IMR-90 (cell line): ENCODE measurements at regions not wholly inside any gene's neighbourhood (a gene's known extent, or its start where the extent isn't known, plus 50 kb on each side); places are given as distances from the start of the nearest gene placed in this dataset.

Source experiments
- ATAC-seq: fragments of 200-7000 bp; cut with Tn5 transposase; 2 replicates; pipeline ENCODE4 v1.9.1; 2020; ENCODE audit warnings: low read depth, mild to moderate bottlenecking, moderate library complexity
- BruUV-seq: library from RNA; stranded (reverse); fragments of 400-500 nt; replicated peaks from 2 replicates; lab custom pipeline; 2021; lab: Mats Ljungman, UMichigan
- CTCF ChIA-PET: fragments of 300-600 bp; formaldehyde crosslinking; extraction: SDS; loops from one replicate; lab custom pipeline; 2021; ENCODE audit warnings: antibody characterized with exemption; lab: Yijun Ruan, JAX
- POLR2A ChIA-PET: fragments of 300-600 bp; sonication (Branson Sonifier 250); formaldehyde crosslinking; loops from one replicate; lab custom pipeline; 2022; ENCODE audit warnings: antibody characterized with exemption; ENCODE audit not compliant: unreplicated experiment; lab: Charles Lee
- DNase-seq: peaks from one replicate; pipeline ENCODE4 v3.0.0; 2013
- H2AFZ ChIP-seq: replicated peaks from 2 replicates; pipeline ENCODE3; 2013; ENCODE audit warnings: low read length, mild to moderate bottlenecking; ENCODE audit not compliant: poor library complexity
- H2AK5ac ChIP-seq: 2 replicates; pipeline ENCODE4 v1.6.1; 2013; ENCODE audit warnings: low read depth, low read length, inconsistent platforms
- H2AK9ac ChIP-seq: replicated peaks from 2 replicates; pipeline ENCODE3; 2013; ENCODE audit warnings: mild to moderate bottlenecking, low read depth, low read length, moderate library complexity; ENCODE audit not compliant: poor library complexity
- H2BK120ac ChIP-seq: 2 replicates; pipeline ENCODE4 v1.6.1; 2013; ENCODE audit warnings: low read depth, low read length, inconsistent platforms
- H2BK15ac ChIP-seq: 3 replicates; pipeline ENCODE4 v1.6.1; 2013; ENCODE audit warnings: low read depth, low read length, inconsistent platforms
- H2BK20ac ChIP-seq: 2 replicates; pipeline ENCODE4 v1.6.1; 2013; ENCODE audit warnings: low read depth, mild to moderate bottlenecking, inconsistent platforms, low read length, moderate library complexity
- H2BK5ac ChIP-seq: 2 replicates; pipeline ENCODE4 v1.6.1; 2013; ENCODE audit warnings: mild to moderate bottlenecking, low read depth, low read length, inconsistent platforms; ENCODE audit not compliant: poor library complexity, severe bottlenecking
- H3K14ac ChIP-seq: replicated peaks from 2 replicates; pipeline ENCODE4 v1.6.1; 2013; ENCODE audit warnings: low read depth, low read length, inconsistent platforms
- H3K18ac ChIP-seq: 2 replicates; pipeline ENCODE4 v1.6.1; 2013; ENCODE audit warnings: low read depth, low read length, control low read depth
- H3K23ac ChIP-seq: 2 replicates; pipeline ENCODE4 v1.6.1; 2013; ENCODE audit warnings: low read depth, low read length, inconsistent platforms
- H3K27ac ChIP-seq: 2 replicates; pipeline ENCODE4 v1.5.1; 2013; ENCODE audit warnings: mild to moderate bottlenecking, control low read depth, low read length; ENCODE audit not compliant: insufficient read depth
- H3K27me3 ChIP-seq: 2 replicates; pipeline ENCODE4 v1.6.1; 2013; ENCODE audit warnings: low read length; ENCODE audit not compliant: control insufficient read depth, insufficient read depth
- H3K36me3 ChIP-seq: 2 replicates; pipeline ENCODE4 v1.6.1; 2013; ENCODE audit warnings: low read length, mixed read lengths; ENCODE audit not compliant: control insufficient read depth, insufficient read depth
- H3K4ac ChIP-seq: 2 replicates; pipeline ENCODE4 v1.6.1; 2013; ENCODE audit warnings: low read depth, low read length, inconsistent platforms
- H3K4me1 ChIP-seq: 2 replicates; pipeline ENCODE4 v1.6.1; 2013; ENCODE audit warnings: low read length, mixed read lengths; ENCODE audit not compliant: control insufficient read depth, insufficient read depth
- H3K4me2 ChIP-seq: 2 replicates; pipeline ENCODE4 v1.6.1; 2013; ENCODE audit warnings: low read depth, mild to moderate bottlenecking, control low read depth, low read length, moderate library complexity
- H3K4me3 ChIP-seq: 2 replicates; pipeline ENCODE4 v1.5.1; 2013; ENCODE audit warnings: low read depth, mild to moderate bottlenecking, control low read depth, low read length, moderate library complexity; ENCODE audit not compliant: insufficient read depth
- H3K56ac ChIP-seq: 2 replicates; pipeline ENCODE4 v1.6.1; 2013; ENCODE audit warnings: low read length, inconsistent platforms; ENCODE audit not compliant: insufficient read depth; ENCODE audit errors: extremely low read depth
- H3K79me1 ChIP-seq, 2 experiments: 2 replicates each; pipeline ENCODE4 v1.6.1; 2013; ENCODE audit warnings: low read length in 2 of 2, inconsistent platforms in 1 of 2, low read depth in 1 of 2
- H3K9ac ChIP-seq: 2 replicates; pipeline ENCODE4 v1.6.1; 2013; ENCODE audit warnings: low read depth, low read length, control low read depth
- H3K9me1 ChIP-seq: 2 replicates; pipeline ENCODE4 v1.6.1; 2013; ENCODE audit warnings: low read length, inconsistent platforms; ENCODE audit not compliant: insufficient read depth
- H3K9me3 ChIP-seq: 2 replicates; pipeline ENCODE4 v1.6.1; 2013; ENCODE audit warnings: low read length; ENCODE audit not compliant: control insufficient read depth, insufficient read depth
- H4K20me1 ChIP-seq: 2 replicates; pipeline ENCODE4 v1.6.1; 2013; ENCODE audit warnings: low read length, inconsistent platforms; ENCODE audit not compliant: insufficient read depth
- H4K5ac ChIP-seq: 2 replicates; pipeline ENCODE4 v1.6.1; 2013; ENCODE audit warnings: mild to moderate bottlenecking, low read depth, low read length, control low read depth
- H4K8ac ChIP-seq, 2 experiments: 2 replicates each; pipeline ENCODE4 v1.6.1; 2013; ENCODE audit warnings: low read depth in 2 of 2, low read length in 2 of 2, control low read depth in 1 of 2, inconsistent platforms in 1 of 2
- H4K91ac ChIP-seq: 2 replicates; pipeline ENCODE4 v1.6.1; 2013; ENCODE audit warnings: low read depth, low read length, inconsistent platforms; ENCODE audit not compliant: insufficient read depth
- BHLHE40 ChIP-seq: fragments of 150-350 bp; IDR thresholded peaks from 2 replicates; pipeline ENCODE4 v1.6.1; 2016; ENCODE audit warnings: mild to moderate bottlenecking, low read depth, low read length
- CEBPB ChIP-seq: IDR thresholded peaks from 2 replicates; pipeline ENCODE4 v1.6.1; 2012; ENCODE audit warnings: low read depth, low read length, improper control_type of control experiment
- CHD1 ChIP-seq: IDR thresholded peaks from 2 replicates; pipeline ENCODE4 v1.6.1; 2012; ENCODE audit warnings: low read depth, low read length, improper control_type of control experiment
- CTCF ChIP-seq: conservative IDR thresholded peaks from 2 replicates; pipeline ENCODE4 v1.5.1; 2012; ENCODE audit warnings: mild to moderate bottlenecking, low read depth, low read length, improper control_type of control experiment
- ELK1 ChIP-seq: fragments of 150-350 bp; IDR thresholded peaks from 2 replicates; pipeline ENCODE4 v1.6.1; 2016; ENCODE audit warnings: low read depth, mild to moderate bottlenecking, low read length, moderate library complexity, borderline replicate concordance
- FOS ChIP-seq: fragments of 150-350 bp; IDR thresholded peaks from 2 replicates; pipeline ENCODE4 v1.6.1; 2016; ENCODE audit warnings: low read depth, low read length
- MAFK ChIP-seq: IDR thresholded peaks from 2 replicates; pipeline ENCODE4 v1.6.1; 2012; ENCODE audit warnings: low read depth, low read length, improper control_type of control experiment
- MAZ ChIP-seq: IDR thresholded peaks from 2 replicates; pipeline ENCODE4 v1.6.1; 2012; ENCODE audit warnings: low read depth, mild to moderate bottlenecking, low read length, improper control_type of control experiment, moderate library complexity, borderline replicate concordance
- MXI1 ChIP-seq: IDR thresholded peaks from 2 replicates; pipeline ENCODE4 v1.6.1; 2012; ENCODE audit warnings: low read depth, mild to moderate bottlenecking, low read length, moderate library complexity, borderline replicate concordance
- NFE2L2 ChIP-seq: fragments of 150-350 bp; IDR thresholded peaks from 2 replicates; pipeline ENCODE4 v1.6.1; 2016; ENCODE audit warnings: low read depth, mild to moderate bottlenecking, low read length
- POLR2A ChIP-seq: IDR thresholded peaks from 2 replicates; pipeline ENCODE4 v1.6.1; 2012; ENCODE audit warnings: mild to moderate bottlenecking, low read depth, low read length
- RAD21 ChIP-seq: IDR thresholded peaks from 2 replicates; pipeline ENCODE4 v1.6.1; 2012; ENCODE audit warnings: low read length, improper control_type of control experiment
- RCOR1 ChIP-seq: IDR thresholded peaks from 2 replicates; pipeline ENCODE4 v1.6.1; 2012; ENCODE audit warnings: mild to moderate bottlenecking, low read length, improper control_type of control experiment; ENCODE audit not compliant: insufficient replicate concordance
- RFX5 ChIP-seq: IDR thresholded peaks from 2 replicates; pipeline ENCODE4 v1.8.0; 2012; ENCODE audit warnings: low read depth, mild to moderate bottlenecking, low read length, moderate library complexity
- SMC3 ChIP-seq: fragments of 150-350 bp; IDR thresholded peaks from 2 replicates; pipeline ENCODE4 v1.6.1; 2016; ENCODE audit warnings: low read depth, mild to moderate bottlenecking, antibody characterized with exemption, low read length, moderate library complexity
- USF2 ChIP-seq: fragments of 150-350 bp; IDR thresholded peaks from 2 replicates; pipeline ENCODE4 v1.6.1; 2017; ENCODE audit warnings: mild to moderate bottlenecking, antibody characterized with exemption, low read length, low read depth
- WGBS, 2 experiments: methylation state at CpG; one replicate each; pipeline versions ENCODE4 v1.1.5 to v1.1.7; 2013; ENCODE audit warnings: missing lambda C conversion rate in 2 of 2; ENCODE audit not compliant: insufficient read length in 1 of 2; ENCODE audit errors: extremely low coverage in 2 of 2; 5-methylcytosine and 5-hydroxymethylcytosine counted together
- dilution Hi-C: fragments of 300-500 bp; cut with HindIII; formaldehyde crosslinking; loops from one replicate; pipeline ENCODE4 v1.14.3; 2018; ENCODE audit warnings: low sequenced_read_pairs; ENCODE audit not compliant: unreplicated experiment
- in situ Hi-C: fragments of 300-500 bp; cut with MboI; formaldehyde crosslinking; loops from 3 replicates; pipeline ENCODE4 v1.14.3; 2019; ENCODE audit warnings: low sequenced_read_pairs, inconsistent platforms, mixed read lengths
- intact Hi-C: fragments of 100-400 bp; cut with micrococcal nuclease; formaldehyde crosslinking; loops from 2 replicates; pipeline ENCODE4 v1.10.0; 2022

- TF ChIP-seq RAD21 (no peak), CTCF (no peak), MAFK (no peak), MXI1 (no peak), MAZ (no peak), BHLHE40 (no peak), RCOR1 (no peak), SMC3 (no peak), CEBPB (no peak), CHD1 (no peak), NFE2L2 (no peak), USF2 (no peak), RFX5 (no peak), POLR2A (no peak), ELK1 (no peak), FOS (no peak)
- Histone ChIP-seq H3K4me2 (no peak overlapping the region), H4K5ac (no peak overlapping the region), H3K27me3 (peaks cover 3% of the 10 kb centered on the region; the same call in 1 of the 2 replicates), H3K56ac (no peak overlapping the region), H2BK15ac (no peak overlapping the region), H3K36me3 (no peaks in the 10 kb centered on the region), H4K20me1 (no peaks in the 10 kb centered on the region), H3K4me1 (peaks cover 4% of the 10 kb centered on the region; the same call in 1 of the 2 replicates), H4K8ac (no peak overlapping the region), H2AK5ac (no peak overlapping the region), H2BK120ac (no peak overlapping the region), H3K18ac (no peak overlapping the region), H4K91ac (no peak overlapping the region), H3K79me1 (no peaks in the 10 kb centered on the region), H2AFZ (no peak overlapping the region), H3K27ac (no peak overlapping the region), H2BK20ac (no peak overlapping the region), H3K4me3 (no peak overlapping the region), H3K9me3 (no peaks in the 10 kb centered on the region), H3K9me1 (no peaks in the 10 kb centered on the region), H2AK9ac (no peak overlapping the region), H3K4ac (no peak overlapping the region), H3K9ac (no peak overlapping the region), H3K23ac (no peak overlapping the region), H2BK5ac (no peak overlapping the region), H3K14ac (no peak overlapping the region)
- no CpG with 5 or more reads among the region's 4 CpGs for WGBS, 2 experiments
- intact Hi-C loops: no loop called here
- POLR2A ChIA-PET: no interaction called here
- ATAC-seq (no peak), DNase-seq (no peak)
- in situ Hi-C loops: no loop called here
- dilution Hi-C loops: no loop called here
- BruUV-seq: no TSS peak
- CTCF ChIA-PET: no interaction called here
Observed at GRCh38 chr9:87006956-87007355, 59.6 kb upstream of the GAS1 start.
